HL-60 (cell line): ENCODE measurements at regions not wholly inside any gene's neighbourhood (a gene's known extent, or its start where the extent isn't known, plus 50 kb on each side); places are given as distances from the start of the nearest gene placed in this dataset.

Experiments used
- DNase-seq, 2 experiments: peaks; one replicate each; pipeline ENCODE4 v3.0.0-alpha.2; 2010 to 2020; ENCODE audit warnings: low read depth in 1 of 2, low spot score in 1 of 2
- H3K27ac ChIP-seq: fragments of 250-450 bp; sonication (Bioruptor Pico); replicated peaks from 2 replicates; pipeline ENCODE4 v1.5.1; 2020; ENCODE audit warnings: mild to moderate bottlenecking, moderate library complexity
- H3K27me3 ChIP-seq: fragments of 250-450 bp; sonication (Bioruptor Pico); 2 replicates; pipeline ENCODE4 v1.5.1; 2021; ENCODE audit warnings: mild to moderate bottlenecking, moderate library complexity; ENCODE audit not compliant: insufficient read depth, poor library complexity, severe bottlenecking
- H3K4me3 ChIP-seq: replicated peaks from 2 replicates; pipeline ENCODE4 v1.5.1; 2011; ENCODE audit warnings: mild to moderate bottlenecking, control low read depth, low read length; ENCODE audit not compliant: insufficient read depth
- CTCF ChIP-seq: IDR thresholded peaks from one replicate; pipeline ENCODE4 v1.5.1; 2011; ENCODE audit warnings: low read length, control low read depth, inconsistent platforms; ENCODE audit not compliant: insufficient read depth
- GABPA ChIP-seq: IDR thresholded peaks from 2 replicates; pipeline ENCODE4 v1.6.1; 2012; ENCODE audit warnings: low read depth
- POLR2AphosphoS5 ChIP-seq: IDR thresholded peaks from 2 replicates; pipeline ENCODE4 v1.6.1; 2012; ENCODE audit warnings: low read depth
- REST ChIP-seq: IDR thresholded peaks from 2 replicates; pipeline ENCODE4 v1.6.1; 2012; ENCODE audit warnings: low read depth; ENCODE audit not compliant: insufficient replicate concordance
- SPI1 ChIP-seq: IDR thresholded peaks from 2 replicates; pipeline ENCODE4 v1.6.1; 2012; ENCODE audit warnings: low read depth, mild to moderate bottlenecking, borderline replicate concordance

DNA sequence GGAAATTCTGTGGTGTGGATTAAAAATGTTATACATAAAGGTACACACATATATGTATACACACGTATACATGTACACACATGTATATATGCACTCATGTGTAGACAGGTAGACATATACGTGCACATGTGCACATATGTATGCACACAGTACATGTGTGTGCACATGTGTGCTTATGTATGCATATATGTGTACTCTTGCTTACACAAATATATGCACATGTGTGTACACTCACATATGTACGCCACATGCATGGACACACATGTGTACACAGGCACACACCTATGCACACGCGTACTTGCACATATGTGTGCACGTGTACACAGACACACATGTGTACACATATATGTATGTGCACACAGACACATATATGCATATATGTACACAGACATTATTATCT is 142.8 kb upstream of the SALL3 start:
- TF ChIP-seq POLR2AphosphoS5 (no peak), GABPA (no peak), SPI1 (no peak), REST (no peak), CTCF (no peak)
- no peak for DNase-seq
- Histone ChIP-seq H3K4me3 (no peak overlapping the region), H3K27me3 (no peaks in the 10 kb centered on the region), H3K27ac (no peak overlapping the region)

GRCh38 chr18:78837754-78838153 is 141.9 kb upstream of the SALL3 start:
- no peak overlapping the region for H3K4me3 ChIP-seq
- TF ChIP-seq REST (no peak), SPI1 (no peak), GABPA (no peak), POLR2AphosphoS5 (no peak), CTCF (no peak)
- no peak for DNase-seq

GRCh38 chr18:78838183-78838582 is 141.4 kb upstream of the SALL3 start:
- no peak for DNase-seq
- H3K4me3 ChIP-seq = no peak overlapping the region
- TF ChIP-seq REST (no peak), POLR2AphosphoS5 (no peak), SPI1 (no peak), GABPA (no peak), CTCF (no peak)
- no peaks in the 10 kb centered on the region for H3K27me3 ChIP-seq
- no peak overlapping the region for H3K27ac ChIP-seq

More at GRCh38 chr18:78837754-78838153, 141.9 kb upstream of the SALL3 start:
- no peaks in the 10 kb centered on the region for H3K27me3 ChIP-seq
- no peak overlapping the region for H3K27ac ChIP-seq
